HG03571 (cell line): ENCODE measurements at regions not wholly inside any gene's neighbourhood (a gene's known extent, or its start where the extent isn't known, plus 50 kb on each side); places are given as distances from the start of the nearest gene placed in this dataset.

Experiments
- ATAC-seq: cut with Tn5 transposase; IDR thresholded peaks from one replicate; pipeline ENCODE4 v1.9.1; 2021; ENCODE audit not compliant: unreplicated experiment

GRCh38 chr2:33681364-33681757 is 82.3 kb upstream of the FAM98A start:
- ATAC-seq, result no peak

- no peak for ATAC-seq
These were observed 81.7 kb upstream of the FAM98A start for GRCh38 chr2:33680644-33681363.

- no peak for ATAC-seq
These were observed 79.3 kb upstream of the FAM98A start for GRCh38 chr2:33678436-33678835.

GRCh38 chr2:33673937-33674336 is 74.8 kb upstream of the FAM98A start:
- no peak for ATAC-seq

GRCh38 chr2:33672896-33673295 is 73.8 kb upstream of the FAM98A start:
- ATAC-seq, result no peak

- ATAC-seq, result no peak
These were observed 73.3 kb upstream of the FAM98A start for GRCh38 chr2:33672389-33672788.

GRCh38 chr2:33671198-33671597 is 72.1 kb upstream of the FAM98A start:
- no peak for ATAC-seq

- ATAC-seq, result no peak
These were observed 71.4 kb upstream of the FAM98A start for GRCh38 chr2:33670392-33670937.

GRCh38 chr2:33666879-33667278 is 67.8 kb upstream of the FAM98A start:
- no peak for ATAC-seq

GRCh38 chr2:33665039-33665438 is 65.9 kb upstream of the FAM98A start:
- no peak for ATAC-seq

GRCh38 chr2:33660416-33661123 is 61.5 kb upstream of the FAM98A start:
- no peak for ATAC-seq

GRCh38 chr2:33655626-33656320 is 56.7 kb upstream of the FAM98A start:
- ATAC-seq, result no peak

GRCh38 chr2:33652830-33653229 is 53.7 kb upstream of the FAM98A start:
- ATAC-seq, result no peak

- ATAC-seq, result no peak
These were observed 51.1 kb upstream of the FAM98A start for GRCh38 chr2:33650171-33650570.
